Glutamatergic neuron (in vitro differentiated cells): ENCODE measurements at regions not wholly inside any gene's neighbourhood (a gene's known extent, or its start where the extent isn't known, plus 50 kb on each side); places are given as distances from the start of the nearest gene placed in this dataset.

Experiments
- DNase-seq: peaks from one replicate; pipeline ENCODE4 v3.0.0; 2022
- H3K27ac Mint-ChIP-seq: one replicate; pipeline ENCODE4 v1.8.0; 2020; ENCODE audit warnings: mild to moderate bottlenecking, mixed read lengths, inconsistent platforms; ENCODE audit not compliant: unreplicated experiment
- H3K27me3 Mint-ChIP-seq: one replicate; pipeline ENCODE4 v1.8.0; 2020; ENCODE audit warnings: mild to moderate bottlenecking, moderate library complexity, mixed read lengths, inconsistent platforms; ENCODE audit not compliant: unreplicated experiment
- H3K36me3 Mint-ChIP-seq: one replicate; pipeline ENCODE4 v1.8.0; 2020; ENCODE audit warnings: mild to moderate bottlenecking, mixed read lengths, inconsistent platforms; ENCODE audit not compliant: unreplicated experiment
- H3K4me1 Mint-ChIP-seq: one replicate; pipeline ENCODE4 v1.8.0; 2020; ENCODE audit warnings: mild to moderate bottlenecking, low read depth, mixed read lengths, inconsistent platforms; ENCODE audit not compliant: unreplicated experiment
- H3K4me3 Mint-ChIP-seq: one replicate; pipeline ENCODE4 v1.8.0; 2020; ENCODE audit warnings: mild to moderate bottlenecking, mixed read lengths, inconsistent platforms; ENCODE audit not compliant: unreplicated experiment
- H3K9me3 Mint-ChIP-seq: one replicate; pipeline ENCODE4 v1.8.0; 2020; ENCODE audit warnings: mild to moderate bottlenecking, moderate library complexity, mixed read lengths, inconsistent platforms; ENCODE audit not compliant: unreplicated experiment
- CTCF ChIP-seq: fragments of 200-600 bp; sonication (generic); IDR thresholded peaks from one replicate; pipeline ENCODE4 v1.5.0; 2021; ENCODE audit not compliant: partially characterized antibody, unreplicated experiment

GRCh38 chr12:131352296-131352900, 358.5 kb upstream of the SFSWAP start:
- peaks cover 6% of the 10 kb centered on the region for H3K27me3 Mint-ChIP-seq
- H3K36me3 Mint-ChIP-seq = peaks cover 4% of the 10 kb centered on the region
- DNase-seq = no peak
- H3K27ac Mint-ChIP-seq = no peak overlapping the region
- H3K4me3 Mint-ChIP-seq = no peak overlapping the region
- TF ChIP-seq CTCF = no peak
- peaks cover 14% of the 10 kb centered on the region for H3K9me3 Mint-ChIP-seq
- peaks cover 26% of the 10 kb centered on the region for H3K4me1 Mint-ChIP-seq

GRCh38 chr12:131353376-131353775, 357.5 kb upstream of the SFSWAP start:
- DNase-seq = no peak
- H3K4me1 Mint-ChIP-seq = peaks cover 18% of the 10 kb centered on the region
- peaks cover 6% of the 10 kb centered on the region for H3K27me3 Mint-ChIP-seq
- TF ChIP-seq CTCF = no peak
- no peak overlapping the region for H3K4me3 Mint-ChIP-seq
- peaks cover 4% of the 10 kb centered on the region for H3K36me3 Mint-ChIP-seq
- no peak overlapping the region for H3K27ac Mint-ChIP-seq
- H3K9me3 Mint-ChIP-seq = peaks cover 11% of the 10 kb centered on the region

- Mint-ChIP-seq H3K9me3 (peaks cover 11% of the 10 kb centered on the region), H3K27me3 (peaks cover 6% of the 10 kb centered on the region), H3K27ac (no peak overlapping the region), H3K36me3 (peaks cover 4% of the 10 kb centered on the region), H3K4me3 (no peak overlapping the region), H3K4me1 (peaks cover 13% of the 10 kb centered on the region)
- TF ChIP-seq CTCF = no peak
- no peak for DNase-seq
Measured at GRCh38 chr12:131353826-131354225, 357.1 kb upstream of the SFSWAP start.

- no peak overlapping the region for H3K27ac Mint-ChIP-seq
- H3K4me3 Mint-ChIP-seq = no peak overlapping the region
Measured at GRCh38 chr12:131355361-131356245, 355.3 kb upstream of the SFSWAP start.

More at GRCh38 chr12:131355361-131356245, 355.3 kb upstream of the SFSWAP start:
- Mint-ChIP-seq H3K27me3 (peaks cover 6% of the 10 kb centered on the region), H3K36me3 (peaks cover 4% of the 10 kb centered on the region), H3K4me1 (peaks cover 3% of the 10 kb centered on the region), H3K9me3 (peaks cover 11% of the 10 kb centered on the region)
- no peak for TF ChIP-seq CTCF
- no peak for DNase-seq
